GM18502 (cell line): ENCODE measurements at regions not wholly inside any gene's neighbourhood (a gene's known extent, or its start where the extent isn't known, plus 50 kb on each side); places are given as distances from the start of the nearest gene placed in this dataset.
"Not testable (repeated sequence)": the region's sequence is repeated elsewhere in the genome, so short reads cannot be mapped to it uniquely, and the experiment has no call there.

Experiments
- ATAC-seq: cut with Tn5 transposase; IDR thresholded peaks from one replicate; pipeline ENCODE4 v1.9.1; 2021; ENCODE audit warnings: mild to moderate bottlenecking; ENCODE audit not compliant: unreplicated experiment, poor library complexity

DNA sequence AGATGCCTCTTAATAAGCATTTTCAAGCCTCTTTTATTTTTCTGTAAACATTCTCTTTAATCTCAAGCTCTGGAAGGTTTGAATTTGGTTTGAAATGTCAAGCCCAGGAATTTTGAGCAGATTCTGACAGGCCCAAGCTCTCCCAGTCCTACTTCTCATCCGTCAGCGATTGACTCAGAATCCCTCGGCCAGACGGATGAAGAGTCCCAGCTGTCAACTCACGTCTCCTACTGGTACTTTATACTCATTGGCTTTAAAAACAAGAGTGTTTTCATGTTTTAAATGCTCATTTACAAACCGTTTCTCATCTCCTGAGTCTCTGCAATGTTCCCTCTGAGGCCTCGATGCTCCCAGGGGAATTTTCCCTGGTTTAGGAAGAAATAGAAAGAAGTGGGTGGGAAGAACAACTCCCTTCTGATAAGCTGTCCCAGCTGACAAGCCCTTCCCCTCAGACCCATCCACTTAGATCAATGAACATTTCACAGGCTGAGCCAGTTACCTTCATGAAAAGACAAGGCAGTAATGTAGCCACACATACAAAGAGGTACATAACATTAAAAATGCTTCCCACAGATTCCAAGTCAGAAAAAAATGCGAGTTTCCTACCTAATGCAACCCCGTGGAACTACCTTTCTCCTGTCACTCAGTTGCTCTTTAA, 478.2 kb upstream of the DPH6 start:
- ATAC-seq, result no peak

- no peak for ATAC-seq
These were observed 480.8 kb upstream of the DPH6 start for GRCh38 chr15:36026627-36027283.

DNA sequence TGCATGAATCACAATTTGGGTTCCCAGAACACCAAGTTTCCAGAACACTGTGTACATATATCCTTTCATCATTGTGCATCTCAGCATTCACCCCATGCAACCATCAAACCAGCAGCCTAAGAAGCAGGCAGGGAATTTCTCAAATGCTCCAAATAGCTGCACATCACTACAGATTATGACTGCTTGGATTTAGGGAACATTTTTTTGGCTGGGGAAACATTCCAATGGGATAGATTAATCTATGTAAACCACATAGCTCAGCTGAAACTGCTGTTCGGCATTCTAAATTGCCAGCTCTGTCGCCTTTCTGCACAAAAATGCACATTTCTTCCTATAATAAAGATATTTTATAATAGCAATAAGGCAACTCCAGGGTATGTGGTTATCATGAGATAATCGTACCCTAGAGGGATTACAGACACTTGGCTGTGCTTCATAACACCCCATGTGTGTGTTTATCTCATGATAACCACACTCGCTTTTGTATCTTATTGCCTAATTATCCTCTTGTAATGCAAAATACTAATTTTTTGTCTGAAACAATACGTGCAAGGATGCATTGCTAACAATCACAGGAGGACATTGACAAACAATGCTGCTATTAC, 483.7 kb upstream of the DPH6 start:
- no peak for ATAC-seq

- ATAC-seq, result no peak
These were observed 494.1 kb upstream of the DPH6 start for GRCh38 chr15:36039996-36040572.

DNA sequence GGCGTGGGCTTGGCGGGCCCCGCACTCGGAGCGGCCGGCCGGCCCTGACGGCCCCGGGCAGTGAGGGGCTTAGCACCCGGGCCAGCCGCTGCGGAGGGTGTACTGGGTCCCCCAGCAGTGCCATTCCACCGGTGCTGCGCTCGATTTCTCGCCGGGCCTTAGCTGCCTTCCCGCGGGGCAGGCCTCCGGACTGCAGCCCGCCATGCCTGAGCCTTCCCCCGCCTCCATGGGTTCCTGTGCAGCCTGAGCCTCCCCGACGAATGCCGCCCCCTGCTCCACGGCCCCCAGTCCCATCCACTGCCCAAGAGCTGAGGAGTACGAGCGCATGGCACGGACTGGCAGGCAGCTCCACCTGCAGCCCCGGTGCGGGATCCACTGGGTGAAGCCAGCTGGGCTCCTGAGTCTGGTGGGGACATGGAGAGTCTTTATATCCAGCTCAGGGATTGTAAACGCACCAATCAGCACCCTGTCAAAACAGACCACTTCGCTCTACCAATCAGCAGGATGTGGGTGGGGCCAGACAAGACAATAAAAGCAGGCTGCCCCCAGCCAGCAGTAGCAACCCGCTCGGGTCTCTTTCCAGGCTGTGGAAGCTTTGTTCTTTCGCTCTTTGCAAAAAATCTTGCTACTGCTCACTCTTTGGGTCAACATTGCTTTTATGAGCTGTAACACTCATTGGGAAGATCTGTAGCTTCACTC, 501.2 kb upstream of the DPH6 start:
- not testable (repeated sequence) for ATAC-seq

DNA sequence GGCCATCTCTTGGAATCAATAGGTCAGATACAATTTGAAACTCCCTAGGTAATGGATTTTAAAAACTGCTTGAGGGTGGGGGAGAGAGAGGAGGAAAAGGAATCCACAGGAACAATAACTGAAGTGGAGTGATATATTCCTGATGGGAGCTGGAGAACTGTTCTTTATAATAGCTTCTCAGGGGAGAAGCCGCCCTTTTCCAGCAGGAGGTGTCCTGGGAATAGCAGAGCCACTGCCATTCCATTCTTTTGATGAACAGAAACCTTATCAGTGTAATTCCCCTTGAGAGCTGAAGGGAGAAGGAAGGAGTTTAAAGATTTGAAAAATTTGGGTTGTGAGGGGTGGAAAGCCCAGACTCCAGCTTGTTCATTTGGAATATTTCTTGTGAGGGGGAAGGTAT, 504.9 kb upstream of the DPH6 start:
- no peak for ATAC-seq

DNA sequence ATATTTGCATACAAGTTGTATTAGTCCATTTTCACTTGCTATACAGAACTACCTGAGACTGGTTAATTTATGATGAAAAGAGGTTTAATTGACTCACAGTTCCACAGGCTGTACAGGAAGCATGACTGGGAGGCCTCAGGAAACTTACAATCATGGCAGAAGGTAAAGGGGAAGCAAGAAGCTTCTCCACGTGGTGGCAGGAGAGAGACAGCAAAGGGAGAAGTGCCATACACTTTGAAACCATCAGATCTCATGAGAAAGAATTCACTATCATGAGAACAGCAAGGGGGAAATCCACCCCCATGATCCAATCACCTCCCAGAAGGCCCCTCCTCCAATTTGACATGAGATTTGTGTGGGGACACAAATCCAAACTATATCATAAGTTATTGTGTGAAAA, 506.7 kb upstream of the DPH6 start:
- not testable (repeated sequence) for ATAC-seq

- no peak for ATAC-seq
These were observed 507.8 kb upstream of the DPH6 start for GRCh38 chr15:36053746-36054145.

DNA sequence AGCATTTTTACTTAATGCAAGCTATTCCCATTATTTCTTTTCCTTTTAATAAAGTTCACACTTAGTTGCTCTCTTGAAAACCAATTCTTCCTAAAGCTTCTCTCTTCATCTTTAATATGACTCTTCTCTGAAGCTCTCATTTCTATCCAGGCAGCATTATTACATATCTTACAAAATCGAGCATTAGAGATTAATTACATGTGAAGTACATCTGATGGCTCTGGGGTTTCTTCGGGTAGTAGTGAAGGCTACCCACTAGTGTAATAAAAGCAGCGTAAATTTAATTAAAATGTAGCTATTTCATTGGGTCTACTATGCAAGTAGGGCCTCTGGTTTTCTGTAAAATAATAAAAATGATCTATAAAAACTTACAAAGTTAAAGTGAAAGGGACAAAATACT, 513.6 kb upstream of the DPH6 start:
- ATAC-seq, result no peak

- no peak for ATAC-seq
These were observed 516.4 kb upstream of the DPH6 start for GRCh38 chr15:36062357-36062756.

DNA sequence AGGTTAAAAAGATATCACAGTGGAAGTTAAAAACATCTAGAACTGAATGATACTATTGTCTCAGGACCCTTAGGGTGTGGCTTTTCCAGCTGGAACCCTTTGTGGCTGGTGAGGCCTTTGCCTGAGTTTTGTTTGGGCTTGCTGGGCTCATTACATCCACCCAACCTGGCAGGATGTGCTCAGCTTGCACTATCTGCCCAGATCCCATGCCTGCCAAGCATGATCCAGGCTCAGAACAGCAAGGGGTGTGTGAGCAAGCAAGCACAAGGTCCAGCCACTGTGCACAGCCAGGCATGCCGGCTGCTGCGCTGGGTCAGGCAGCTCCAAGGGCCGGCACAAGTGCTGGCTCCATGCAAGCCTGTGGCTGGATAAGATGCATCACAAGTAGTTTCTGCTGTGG, 512.7 kb upstream of the CDIN1 start:
- no peak for ATAC-seq

GRCh38 chr15:36067483-36068274, 511.7 kb upstream of the CDIN1 start:
- no peak for ATAC-seq

DNA sequence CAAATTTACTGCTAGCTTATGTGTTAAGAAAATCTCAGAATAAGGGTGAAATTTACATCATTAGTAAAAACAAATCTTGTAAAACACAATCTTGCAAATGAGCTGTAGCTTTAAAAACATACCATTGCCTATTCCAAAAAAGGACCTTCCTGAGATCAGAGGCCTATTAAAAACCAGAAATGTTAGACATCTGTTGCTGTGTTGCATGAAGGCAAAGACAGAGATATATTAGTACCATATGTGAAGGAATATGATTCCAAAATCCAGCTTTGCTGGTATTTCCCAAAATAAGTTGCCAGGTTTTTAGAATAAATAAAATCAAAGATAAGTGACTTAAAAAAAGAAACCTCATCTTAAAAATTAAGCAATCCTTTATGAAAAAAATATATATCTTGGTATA, 504.1 kb upstream of the CDIN1 start:
- no peak for ATAC-seq

- ATAC-seq, result no peak
These were observed 500.4 kb upstream of the CDIN1 start for GRCh38 chr15:36079021-36079420.

DNA sequence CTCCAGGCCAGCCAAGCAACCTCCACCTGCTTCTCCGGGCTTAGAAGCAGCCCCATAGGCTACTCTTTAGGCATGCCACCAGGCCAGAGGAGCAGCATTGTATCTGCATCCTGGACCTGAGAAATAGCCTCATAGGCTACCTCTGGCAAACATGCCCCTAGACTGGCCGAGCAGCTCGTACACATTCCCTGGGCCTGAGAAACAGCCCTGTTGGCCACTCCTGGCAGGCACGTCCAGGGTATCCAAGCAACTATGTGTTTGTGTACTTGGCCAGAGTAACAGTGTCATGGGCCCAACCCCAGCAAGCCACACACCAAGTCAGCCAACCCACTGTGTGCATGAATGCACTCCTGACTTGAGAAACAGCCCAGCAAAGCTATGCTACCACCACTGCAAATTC, 498.7 kb upstream of the CDIN1 start:
- no peak for ATAC-seq

DNA sequence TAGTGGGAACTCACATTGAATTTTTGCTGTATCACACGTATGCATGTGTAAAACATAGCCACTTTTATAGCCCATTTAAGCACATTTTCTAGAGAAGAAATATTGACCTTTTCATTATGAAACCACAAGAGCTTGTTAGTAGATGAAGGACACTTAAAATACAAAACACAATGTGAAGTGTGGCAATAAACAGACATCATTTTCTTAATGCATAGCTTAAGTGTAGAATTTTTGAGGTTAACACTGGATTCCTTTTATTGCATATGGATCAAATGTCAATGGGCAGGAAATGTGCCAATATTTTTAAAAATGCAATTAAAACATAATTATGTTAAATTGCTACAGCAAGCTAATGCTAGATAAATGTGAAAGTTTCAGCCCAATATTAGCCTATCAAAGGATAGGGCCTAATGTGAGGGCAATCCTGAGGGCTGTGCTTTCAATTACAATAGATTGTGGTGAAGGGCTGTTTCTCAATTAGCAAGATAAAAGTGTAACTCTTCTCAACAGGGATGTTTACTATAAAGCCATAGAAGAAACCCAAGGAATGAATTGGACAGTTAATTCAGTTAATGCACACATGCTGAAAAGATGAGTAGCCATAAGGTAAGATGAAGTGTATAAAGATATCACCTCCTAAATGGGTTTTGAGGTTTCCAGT, 489.0 kb upstream of the CDIN1 start:
- ATAC-seq, result no peak

DNA sequence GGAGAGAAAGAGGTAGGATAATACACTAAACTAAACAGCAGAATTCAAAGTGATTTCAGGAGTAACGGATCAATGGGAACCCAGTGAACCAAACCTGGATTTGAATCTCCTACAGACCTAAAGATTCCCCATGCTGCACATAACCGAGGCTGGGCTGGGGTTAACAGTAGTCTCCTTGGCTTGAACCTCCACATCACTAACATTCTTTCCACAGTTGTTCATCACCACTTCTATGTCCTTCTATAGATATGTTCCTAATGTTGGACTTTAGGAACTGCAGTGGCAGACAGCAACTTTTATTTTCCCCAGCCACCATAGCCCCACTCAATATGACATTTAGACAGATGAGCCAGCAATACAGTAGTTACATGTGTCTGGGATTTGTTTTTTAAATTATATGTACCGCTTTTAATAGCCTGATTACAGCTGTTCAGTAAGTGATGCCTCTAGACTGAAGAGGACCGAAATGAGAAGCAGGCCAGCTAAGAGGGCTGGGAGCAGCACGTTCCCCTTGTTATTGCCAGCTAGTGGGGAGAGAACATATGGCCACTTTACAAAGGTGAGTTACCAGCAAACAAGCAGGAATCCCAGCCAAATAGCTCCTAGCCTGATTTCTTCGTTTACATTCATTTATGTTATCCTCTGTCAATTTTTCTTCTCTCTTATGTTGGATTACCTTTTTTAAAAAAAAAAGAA, 472.6 kb upstream of the CDIN1 start:
- no peak for ATAC-seq

DNA sequence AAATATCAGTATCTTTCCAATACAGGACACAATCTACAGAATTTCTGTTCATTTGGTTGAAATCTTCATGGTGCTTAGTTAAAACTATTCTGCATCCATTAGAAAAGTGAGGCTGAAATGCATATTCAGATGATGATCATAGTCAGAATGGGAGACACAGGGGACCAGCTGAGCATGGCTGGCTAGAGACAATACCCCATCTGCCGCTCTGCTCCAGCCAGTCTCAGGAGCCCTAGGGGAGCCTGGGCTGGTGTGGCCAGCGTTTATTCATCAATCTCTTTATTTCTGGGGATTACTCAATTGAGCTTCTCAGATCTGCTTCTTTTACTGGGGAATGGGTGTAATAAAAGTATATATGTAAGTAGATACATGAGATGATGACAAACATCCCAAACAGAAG, 470.9 kb upstream of the CDIN1 start:
- no peak for ATAC-seq
